Activated T-cell treated with anti-CD3 and anti-CD28 coated beads, Interleukin-2, amount 50 U/mL, for 1 hour (primary cell): ENCODE measurements at regions not wholly inside any gene's neighbourhood (a gene's known extent, or its start where the extent isn't known, plus 50 kb on each side); places are given as distances from the start of the nearest gene placed in this dataset.
"Not testable (repeated sequence)": the region's sequence is repeated elsewhere in the genome, so short reads cannot be mapped to it uniquely, and the experiment has no call there.

Experiments used
- DNase-seq: peaks from one replicate; pipeline ENCODE4 v3.0.0-alpha.2; 2020

DNA sequence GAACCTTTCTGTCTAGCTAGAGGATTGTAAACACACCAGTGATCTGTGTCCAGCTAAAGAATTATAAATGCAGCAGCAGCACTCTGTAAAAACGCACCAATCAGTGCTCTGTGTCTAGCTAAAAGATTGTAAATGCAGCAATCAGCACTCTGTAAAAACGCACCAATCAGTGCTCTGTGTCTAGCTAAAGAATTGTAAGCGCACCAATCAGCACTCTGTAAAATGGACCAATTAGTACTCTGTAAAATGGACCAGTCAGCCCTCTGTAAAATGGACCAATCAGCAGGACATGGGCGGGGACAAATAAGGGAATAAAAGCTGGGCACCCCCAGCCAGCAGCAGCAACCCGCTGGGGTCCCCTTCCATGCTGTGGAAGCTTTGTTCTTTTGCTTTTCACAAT, 204.1 kb upstream of the UBL3 start:
- not testable (repeated sequence) for DNase-seq

DNA sequence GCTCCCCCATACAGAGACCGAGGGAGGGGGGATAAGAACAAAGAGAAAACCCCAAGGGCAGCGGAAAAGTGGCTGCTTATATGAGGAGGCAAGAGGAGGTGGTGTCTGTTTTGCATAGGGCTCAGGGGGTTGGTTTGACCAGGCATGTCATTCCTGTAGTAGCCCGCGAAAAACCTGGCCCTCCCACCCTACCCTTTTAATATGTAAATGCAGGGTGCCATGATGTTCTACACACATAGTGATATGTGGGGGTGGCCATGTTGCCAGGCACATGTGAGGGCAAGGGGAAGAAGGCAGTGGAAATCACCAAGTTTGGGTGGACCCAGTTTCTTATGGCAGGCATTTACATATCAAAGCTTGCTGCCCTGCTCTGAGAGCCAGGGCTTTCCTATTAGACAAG, 203.5 kb upstream of the UBL3 start:
- DNase-seq = no peak

DNA sequence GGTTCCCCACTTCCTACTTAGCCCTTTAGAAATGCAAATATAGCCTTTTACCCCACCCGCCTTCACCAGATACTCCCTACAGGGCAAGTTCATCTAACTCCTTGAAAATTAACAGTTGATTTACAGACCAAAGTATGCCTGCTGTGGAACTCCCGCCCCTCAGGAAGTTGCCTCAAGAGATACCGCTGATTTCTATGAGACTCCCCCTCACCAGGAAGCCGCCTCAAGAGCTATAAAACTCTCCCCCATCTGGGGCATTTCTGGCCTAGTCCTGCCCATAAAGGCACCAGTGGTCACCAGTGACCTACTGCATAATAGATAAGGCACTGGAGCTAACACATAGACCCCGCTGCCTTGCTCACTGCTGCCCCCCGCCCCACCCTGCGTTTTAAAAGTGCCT, 201.7 kb upstream of the UBL3 start:
- DNase-seq = no peak

DNA sequence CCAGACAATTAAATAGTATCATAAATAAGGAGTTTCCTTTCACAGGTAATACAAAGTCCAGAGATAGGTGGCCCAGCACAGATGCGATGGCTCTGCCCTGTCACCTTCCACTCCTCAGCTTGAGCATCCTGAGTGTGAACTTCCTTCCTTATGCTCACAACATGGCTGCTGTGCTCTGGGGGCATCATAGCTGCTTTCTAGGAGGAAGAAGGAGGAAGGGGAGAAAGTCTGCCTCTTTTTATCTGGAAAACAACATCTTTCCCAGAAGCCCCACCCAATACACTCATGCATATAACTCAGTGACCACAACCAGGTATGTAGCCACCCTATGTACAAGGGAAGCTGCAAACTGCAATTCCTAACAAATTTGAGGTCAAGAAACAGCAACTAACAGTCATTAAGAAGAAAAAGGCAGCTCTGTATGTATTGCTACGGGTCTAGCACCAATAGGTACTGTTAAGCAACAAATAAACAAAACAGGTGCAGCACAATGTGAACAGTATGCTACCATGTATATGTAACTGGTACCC, 201.2 kb upstream of the UBL3 start:
- no peak for DNase-seq

DNA sequence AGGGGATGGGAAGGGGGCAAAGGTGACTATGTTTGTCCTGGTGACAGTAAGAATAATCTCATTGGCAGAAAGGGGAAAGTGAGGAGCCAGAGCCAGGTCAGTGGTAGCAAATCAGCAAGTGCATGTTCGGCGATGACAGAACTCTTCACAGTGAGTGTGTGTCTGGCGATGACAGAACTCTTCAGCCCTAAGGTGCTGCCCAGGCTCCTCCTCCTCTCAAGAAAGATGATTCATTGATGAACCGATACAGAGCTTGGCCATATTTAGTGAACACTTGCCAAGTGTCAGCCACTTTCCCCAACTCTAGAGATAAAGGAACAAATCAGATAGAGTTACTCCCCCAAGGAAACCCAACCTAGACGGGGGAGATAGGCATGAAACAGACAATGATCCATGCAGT, 199.3 kb upstream of the UBL3 start:
- no peak for DNase-seq

DNA sequence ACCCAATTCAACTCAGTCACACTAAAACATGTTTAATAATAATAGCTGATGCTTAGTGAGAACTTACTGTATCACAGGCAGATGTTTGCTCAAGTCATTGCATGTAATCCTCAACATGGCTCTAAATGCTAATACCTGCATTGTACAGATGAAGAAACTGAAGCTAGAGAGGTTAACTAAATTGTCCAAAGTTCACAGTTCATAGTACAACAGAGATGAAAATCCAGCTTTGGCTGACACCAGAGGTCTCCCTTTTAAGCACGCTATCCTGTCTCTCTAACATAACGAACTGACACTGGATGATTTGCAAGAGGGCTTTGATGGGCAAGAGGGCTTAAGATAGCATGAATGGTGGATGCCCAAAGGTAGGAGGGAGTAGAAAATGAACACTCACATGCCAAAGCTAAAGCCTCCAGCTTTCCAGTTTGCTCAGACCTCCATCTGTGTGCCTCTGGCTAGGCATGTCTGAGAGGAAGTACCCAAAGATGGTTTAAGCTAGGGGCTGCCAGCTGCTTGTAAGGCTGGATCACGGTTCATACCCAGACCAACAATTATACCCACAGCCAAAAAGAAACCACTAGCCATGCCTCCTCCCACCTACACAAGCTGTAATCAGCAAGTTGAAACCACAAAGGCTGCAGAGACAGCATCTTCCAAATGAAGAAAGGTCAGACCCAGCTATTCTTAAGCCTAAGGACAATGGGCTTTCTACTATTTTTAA, 196.9 kb upstream of the UBL3 start:
- no peak for DNase-seq

DNA sequence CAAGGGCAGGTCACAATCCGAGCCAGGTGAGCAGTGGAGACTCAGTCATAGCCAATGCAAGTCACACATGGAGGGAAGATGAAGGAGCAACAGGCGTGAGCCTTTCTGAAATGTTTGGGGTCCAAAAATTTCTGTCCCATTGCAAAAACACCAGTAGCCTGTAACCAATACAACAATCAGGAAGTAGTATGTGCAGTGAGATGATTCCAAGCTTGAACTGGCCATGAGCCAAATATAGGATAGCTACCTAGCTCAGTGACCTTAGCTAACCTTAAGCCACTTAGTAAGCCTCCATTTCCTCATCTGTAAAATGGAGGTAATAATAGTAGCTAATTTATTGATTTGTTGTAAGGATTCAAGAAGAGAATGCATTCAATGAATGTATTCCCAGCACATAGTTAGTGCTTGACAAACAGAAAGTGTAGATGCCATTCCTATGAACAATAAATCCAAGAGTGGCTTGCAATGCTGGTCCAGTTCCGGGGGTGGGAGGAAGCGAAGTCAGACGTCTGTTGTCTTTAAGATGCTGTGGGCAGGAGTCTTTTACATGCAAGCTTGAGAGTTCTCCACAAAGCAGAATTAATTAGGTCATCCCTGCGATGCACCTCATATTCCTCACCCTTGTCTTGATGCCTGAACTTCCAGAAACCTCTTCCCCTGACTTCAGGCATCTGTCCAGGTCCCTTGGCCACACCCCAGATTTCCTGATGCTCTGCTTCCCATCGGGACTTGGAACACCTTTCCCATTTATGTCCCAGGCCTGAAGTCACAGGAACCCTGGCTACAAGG, 195.7 kb upstream of the UBL3 start:
- DNase-seq = no peak

DNA sequence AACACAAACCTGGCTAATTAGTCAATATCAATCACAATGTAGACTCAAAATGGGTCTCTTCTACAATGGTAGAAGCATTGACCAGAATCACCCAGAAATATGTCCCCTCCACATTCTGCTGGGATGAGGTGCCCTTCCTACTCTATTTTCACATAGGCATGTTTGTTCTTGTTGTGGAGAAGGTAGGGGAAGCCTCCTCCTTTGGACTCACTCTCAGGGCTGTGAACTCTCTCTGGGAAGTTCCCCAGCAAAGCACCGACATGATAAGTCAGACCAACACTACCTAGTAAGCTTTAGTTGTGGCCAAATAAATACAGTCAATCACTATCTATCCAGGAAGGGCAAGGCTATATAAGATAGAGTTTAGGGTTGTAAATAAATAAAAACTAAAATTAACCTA, 194.5 kb upstream of the UBL3 start:
- no peak for DNase-seq

DNA sequence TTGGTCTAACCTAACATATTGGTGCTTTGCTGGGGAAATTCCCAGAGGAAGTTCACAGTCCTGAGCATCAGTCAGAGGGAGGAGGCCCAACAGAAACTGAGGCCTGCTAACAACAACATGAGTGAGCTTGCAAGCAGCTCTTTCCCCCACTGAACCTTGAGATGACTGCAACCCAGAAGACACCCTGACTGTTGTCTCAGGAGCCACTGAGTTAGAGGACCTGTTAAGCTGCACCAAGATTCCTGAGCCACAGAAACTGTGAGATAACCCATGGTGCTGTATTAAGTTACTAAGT, 193.2 kb upstream of the UBL3 start:
- no peak for DNase-seq

DNA sequence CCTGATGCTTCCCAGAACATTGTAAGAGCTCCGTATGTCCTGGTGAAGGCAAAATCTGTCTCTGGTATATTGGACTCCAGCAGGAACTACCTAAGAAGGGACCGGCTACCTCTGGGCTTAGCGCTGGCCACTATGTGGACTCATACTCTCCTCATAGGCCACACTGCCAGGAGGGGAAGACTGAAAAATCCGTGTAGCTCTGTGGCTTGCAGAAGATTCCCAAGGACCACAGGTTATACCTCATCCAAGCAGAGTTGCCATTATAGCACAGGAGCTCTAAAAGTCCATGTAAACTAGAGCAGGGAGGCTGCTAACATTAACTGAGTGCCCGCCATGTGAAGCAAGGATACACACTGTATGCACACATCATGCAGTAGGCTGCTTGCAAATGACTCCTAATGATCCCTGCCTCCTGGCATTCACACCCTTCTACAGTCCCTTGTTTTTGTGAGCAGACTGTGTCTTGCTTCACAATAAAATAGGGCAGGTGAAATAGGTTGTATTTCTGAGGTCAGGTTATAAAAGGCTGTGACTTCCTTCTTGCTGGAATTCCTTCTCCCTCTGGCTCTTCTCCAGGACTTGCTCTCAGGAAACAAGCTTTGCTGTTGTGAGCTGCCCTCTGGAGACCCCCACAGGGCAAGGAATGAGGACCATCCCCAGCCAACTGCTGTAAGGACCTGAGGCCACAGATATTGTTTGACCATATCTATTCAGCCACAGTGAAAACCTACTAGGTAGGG, 192.6 kb upstream of the UBL3 start:
- DNase-seq = no peak

DNA sequence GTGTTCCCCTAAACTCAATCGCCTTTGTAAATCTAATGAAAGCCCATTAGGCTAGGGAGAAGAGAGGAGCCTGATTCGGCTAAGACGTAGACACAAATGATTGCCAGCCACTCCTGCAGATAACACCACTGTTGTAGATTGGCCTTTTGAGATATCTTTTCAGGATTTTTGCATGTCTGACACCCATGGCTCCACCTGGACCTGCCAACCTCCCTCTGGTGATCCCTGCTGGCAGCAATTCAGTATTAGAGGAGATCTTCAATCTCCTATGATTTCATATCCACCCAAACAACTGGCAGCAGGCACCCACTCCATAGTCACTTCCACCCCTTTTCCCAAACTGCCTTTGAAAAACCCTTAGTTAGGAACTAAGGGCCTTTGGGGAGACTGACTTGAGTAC, 191.9 kb upstream of the UBL3 start:
- no peak for DNase-seq

DNA sequence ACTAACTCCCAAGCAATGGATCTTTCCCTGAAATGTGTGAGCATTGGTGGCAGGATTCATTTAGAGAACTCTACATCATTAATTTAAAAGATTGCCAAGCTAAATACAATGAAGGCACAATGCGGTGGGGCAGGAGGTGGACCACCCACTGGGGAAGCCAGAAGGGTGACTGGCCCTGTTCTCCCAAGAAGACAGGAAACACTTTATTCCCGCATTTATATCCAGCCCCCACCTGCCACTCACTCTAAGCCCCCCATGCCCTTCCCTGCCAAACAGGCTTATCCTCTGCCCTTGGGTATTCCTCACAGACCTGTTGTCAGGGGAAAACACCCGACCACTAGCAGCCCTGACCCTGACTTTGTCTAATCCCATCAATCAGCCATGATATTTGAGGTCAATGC, 189.1 kb upstream of the UBL3 start:
- no peak for DNase-seq

DNA sequence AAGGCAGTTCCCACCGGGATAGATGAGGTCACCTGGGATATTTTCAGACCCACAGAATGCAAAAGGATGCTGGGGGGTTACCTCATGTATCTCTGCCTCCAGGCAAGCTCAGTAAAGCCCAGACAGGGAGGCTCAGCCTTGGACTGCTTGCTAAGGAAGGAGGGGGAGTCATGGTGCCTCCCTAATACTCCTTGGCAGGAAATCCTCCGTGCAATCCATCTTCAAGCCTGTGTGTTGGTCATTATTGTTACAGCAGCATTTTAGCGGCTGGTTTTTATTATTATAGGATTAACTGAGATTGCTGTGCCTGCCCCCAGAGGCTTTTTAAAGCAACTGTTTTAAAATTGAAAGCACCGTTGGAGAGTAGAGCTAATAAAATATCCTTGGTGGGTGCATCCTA, 188.5 kb upstream of the UBL3 start:
- no peak for DNase-seq

DNA sequence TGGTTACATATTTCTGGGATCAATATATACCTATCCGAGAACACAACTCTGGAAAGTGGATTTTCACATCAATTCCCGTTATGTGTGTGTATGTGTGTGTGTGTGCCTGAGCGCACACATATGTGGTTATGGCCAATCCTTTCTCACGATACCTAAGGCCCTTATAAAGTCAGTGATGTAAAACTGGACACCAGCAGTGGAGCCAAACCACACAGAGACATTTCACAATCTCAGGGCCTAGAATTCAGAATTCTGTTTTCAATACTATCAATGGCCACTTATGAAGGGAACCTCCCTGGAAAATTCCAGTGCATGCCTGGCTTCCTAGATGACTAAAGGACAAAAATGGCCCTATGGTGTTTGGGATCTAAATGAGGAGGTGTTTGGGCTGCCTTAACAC, 187.3 kb upstream of the UBL3 start:
- no peak for DNase-seq

DNA sequence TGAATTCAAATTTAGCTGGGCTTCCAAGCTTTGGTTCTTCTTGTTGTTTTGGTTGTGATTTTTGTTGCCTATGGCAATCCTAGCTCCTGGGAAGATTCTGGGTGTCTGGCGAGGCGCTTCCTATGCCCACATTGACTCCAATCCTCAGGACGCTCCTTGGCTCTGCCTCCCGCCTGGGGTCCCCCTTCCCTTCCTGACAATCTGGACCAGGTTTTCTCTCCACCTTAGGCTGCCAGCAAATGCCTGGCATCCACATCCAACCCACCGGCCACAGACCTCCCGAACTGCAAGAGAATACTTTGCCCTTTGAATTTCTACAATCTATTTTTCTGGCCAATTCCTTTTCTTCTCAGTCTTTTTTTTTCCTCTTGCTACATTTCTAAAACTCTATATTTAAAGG, 186.9 kb upstream of the UBL3 start:
- DNase-seq = no peak

DNA sequence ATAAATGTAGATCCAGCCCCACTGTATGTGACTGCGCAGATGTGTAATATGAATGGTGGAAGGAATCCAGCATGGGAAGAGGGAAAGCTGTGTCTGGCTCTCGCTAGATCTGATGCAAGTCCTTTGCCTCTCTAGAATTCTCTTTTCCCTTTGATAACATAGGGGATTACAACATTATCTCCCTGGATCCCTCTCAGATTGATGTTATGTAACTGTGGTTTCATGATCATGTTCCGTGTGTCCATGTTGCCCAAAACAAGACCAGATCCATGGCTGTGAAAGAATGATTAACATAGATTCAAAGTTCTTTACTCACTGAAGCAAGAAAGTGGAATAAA, 184.0 kb upstream of the UBL3 start:
- no peak for DNase-seq

DNA sequence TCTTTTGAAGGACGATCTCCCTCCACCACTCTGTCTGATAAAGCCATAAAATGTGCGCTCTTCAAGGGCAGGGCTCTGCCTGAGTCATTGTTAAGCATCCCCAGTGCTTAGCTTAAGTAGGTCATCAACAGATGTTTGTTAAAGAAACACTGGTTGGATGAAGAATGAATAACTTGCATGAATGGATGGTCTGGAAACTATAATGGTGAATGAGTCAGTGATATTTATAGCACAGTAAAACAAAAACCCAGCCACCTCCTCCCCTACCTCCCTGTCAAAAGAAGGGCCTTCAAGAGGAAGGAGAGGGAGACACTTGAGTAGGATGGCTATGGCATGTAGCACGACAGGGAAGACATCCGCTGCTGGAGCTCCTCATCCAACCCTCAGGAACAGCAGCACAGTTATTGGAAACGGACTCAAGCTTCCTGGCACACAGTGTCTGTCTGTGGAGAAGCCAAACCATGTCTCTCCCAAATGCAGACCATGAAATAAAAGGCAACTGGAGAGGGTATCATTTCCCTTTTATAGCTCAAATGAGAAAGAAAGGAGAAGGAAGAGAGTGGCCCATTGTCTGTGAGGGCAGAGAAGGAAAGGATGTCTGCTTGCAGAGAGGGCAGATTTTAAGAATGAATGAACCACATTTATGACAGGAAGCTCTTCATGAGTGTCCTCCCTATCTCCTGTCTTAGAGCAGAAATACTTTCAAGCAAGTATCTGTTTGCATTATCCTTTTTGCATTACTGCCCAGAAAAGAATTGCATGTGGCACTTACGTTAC, 183.5 kb upstream of the UBL3 start:
- no peak for DNase-seq

DNA sequence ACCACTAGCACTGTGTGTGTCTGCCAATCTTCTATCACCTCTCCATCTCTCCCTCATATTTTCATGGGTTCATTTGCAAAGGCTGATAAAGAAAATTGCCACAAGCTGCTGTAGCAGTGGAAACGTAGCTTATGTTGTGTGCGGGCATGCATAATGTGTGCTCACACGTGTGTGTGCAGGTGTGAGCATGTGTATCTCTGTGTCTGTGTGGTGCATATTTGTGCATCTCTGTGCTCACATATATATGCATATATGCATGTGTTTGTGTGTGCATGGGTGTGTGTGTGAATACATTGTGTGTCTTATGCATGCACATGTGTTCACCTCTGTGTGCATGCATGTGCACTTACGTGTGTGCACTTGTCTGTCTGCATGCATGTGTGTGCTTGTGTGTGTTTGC, 181.8 kb upstream of the UBL3 start:
- no peak for DNase-seq

DNA sequence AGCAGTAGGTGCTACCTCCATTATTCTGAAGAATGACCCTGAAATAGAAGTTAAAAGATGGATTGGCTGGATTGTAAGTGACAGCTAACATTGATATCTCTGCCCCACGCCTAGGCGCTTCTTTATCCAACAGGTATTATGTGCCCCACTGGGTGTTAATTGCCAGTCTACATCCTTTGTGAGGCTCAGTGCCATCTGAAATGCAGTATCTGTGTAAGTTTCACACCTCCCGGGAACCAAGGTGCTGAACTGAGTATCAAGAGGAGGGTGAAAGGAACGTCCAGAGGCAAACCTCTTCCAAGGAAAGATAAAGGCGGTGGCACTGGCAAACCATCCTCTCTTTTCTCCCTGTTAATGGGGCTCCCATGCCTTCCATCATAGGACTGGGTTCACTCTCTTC, 181.1 kb upstream of the UBL3 start:
- DNase-seq = no peak

DNA sequence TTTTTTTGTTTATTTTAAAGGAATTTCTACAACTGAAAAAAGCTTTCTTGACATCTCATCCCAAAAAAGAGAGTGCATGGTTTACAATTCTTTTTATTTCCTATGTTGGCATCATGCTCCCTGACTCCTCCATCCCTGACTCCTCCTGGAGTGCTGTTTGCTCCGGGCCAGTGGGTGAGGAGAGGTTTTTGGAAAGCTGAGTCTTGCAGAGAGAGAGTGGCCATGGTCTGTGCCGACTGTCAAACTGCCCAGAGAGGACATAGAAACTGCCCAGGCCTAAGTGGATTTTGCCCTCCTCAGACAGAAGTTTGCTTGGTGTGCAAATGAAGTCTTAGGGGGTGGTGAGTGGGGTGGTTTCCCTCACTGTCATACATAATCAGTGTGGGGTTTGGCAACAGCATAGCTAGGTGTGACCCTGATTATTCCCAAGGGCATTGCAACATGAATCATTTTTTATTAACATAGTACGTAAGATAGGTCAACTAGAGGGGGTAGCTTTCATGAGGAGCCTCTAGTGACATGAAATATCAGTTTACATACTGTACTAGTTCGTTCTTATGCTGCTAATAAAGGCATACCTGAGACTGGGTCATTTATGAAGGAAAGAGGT, 179.8 kb upstream of the UBL3 start:
- DNase-seq = no peak

DNA sequence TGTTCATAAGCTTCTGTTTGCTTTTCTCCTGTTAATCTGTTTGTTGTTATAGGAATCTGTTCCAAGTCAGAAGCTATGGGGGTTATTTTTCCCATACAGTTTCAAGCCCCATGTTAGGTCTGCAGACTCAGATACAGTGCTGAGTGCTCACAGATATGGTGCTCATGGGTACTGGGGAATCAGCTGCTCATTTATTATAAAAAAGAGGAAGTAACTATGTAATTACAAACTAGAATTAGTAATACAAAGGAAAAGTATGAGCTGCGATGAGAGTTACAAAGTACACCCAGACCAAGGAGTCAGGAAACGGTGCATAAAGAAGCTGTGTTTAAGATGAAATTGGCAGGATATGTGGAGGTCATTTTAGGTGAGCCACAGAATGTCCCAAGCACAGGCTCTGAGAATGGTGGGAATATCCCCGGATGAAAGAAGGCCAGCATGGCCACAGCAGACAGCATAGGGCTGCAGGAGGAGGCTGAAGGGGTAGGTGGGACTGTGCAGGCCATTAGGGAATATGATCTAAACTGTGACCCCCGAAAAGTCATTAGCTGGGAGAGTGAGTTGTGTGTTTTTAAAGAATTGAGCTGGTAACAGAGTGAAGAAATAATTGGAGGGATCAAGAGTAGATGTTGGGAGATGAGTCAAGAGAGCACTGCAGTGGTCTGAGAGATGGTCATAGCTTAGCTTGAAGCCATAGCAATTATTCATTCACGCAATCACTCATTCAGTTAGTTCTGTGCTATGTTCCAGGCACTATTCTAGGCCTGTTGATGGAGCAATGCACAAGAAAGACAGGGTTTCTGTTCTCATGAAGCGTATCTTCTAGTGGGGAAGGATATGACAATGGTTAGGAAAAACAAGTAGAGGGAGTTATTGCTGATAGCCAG, 177.4 kb upstream of the UBL3 start:
- no peak for DNase-seq

DNA sequence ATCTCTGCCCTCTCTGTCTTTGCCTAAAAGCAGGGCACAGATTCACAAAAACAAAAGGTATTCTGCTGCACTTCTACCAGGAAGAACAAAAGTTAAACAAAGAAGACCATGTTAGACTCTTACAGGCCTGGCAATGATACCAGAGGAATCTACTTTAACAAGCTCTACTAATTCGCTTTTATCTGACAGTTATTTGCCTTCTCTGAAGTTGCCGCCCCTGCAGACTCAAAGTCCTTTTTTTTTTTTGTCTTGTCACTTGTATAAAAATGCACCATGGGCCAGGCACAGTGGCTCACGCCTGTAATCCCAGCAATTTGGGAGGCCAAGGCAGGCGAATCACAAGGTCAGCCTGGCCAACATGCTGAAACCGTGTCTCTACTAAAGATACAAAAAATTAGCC, 176.5 kb upstream of the UBL3 start:
- DNase-seq = no peak
